HepG2 (cell line): ENCODE measurements at regions not wholly inside any gene's neighbourhood (a gene's known extent, or its start where the extent isn't known, plus 50 kb on each side); places are given as distances from the start of the nearest gene placed in this dataset.

Experiments
- ATAC-seq: fragments of 200-7000 bp; cut with Tn5 transposase; 3 replicates; pipeline ENCODE4 v1.9.1; 2020; ENCODE audit warnings: mild to moderate bottlenecking, moderate library complexity
- BruUV-seq: library from RNA; stranded (reverse); fragments of 400-500 nt; replicated peaks from 2 replicates; lab custom pipeline; 2021; lab: Mats Ljungman, UMichigan
- CTCF ChIA-PET: fragments of 300-600 bp; formaldehyde crosslinking; extraction: SDS; loops from one replicate; lab custom pipeline; 2021; ENCODE audit warnings: low total read pairs, inconsistent platforms, low intra/inter-chr PET ratio; lab: Yijun Ruan, JAX
- POLR2A ChIA-PET: fragments of 350-600 bp; sonication (Branson Sonifier 250); formaldehyde crosslinking; loops from one replicate; lab custom pipeline; 2020; ENCODE audit warnings: antibody characterized with exemption, inconsistent platforms; lab: Yijun Ruan, JAX
- DNase-seq: peaks from one replicate; pipeline ENCODE4 v3.0.0-alpha.2; 2015; ENCODE audit warnings: low spot score
- FAIRE-seq: peaks from 3 replicates; lab custom pipeline; 2011; peaks lifted over from hg19 to GRCh38; lab: Jason Lieb, UNC
- H2AFZ ChIP-seq: one replicate; pipeline ENCODE4 v1.6.1; 2011; ENCODE audit warnings: low read length, inconsistent platforms
- H3K27ac ChIP-seq: fragments of 300-600 bp; 3 replicates; pipeline ENCODE4 v1.8.0; 2011; ENCODE audit warnings: mixed run types, mild to moderate bottlenecking, mixed read lengths, low read length, inconsistent platforms; ENCODE audit not compliant: insufficient read depth; ENCODE audit errors: extremely low read length
- H3K27me3 ChIP-seq, 2 experiments: fragments of 200-600 bp in 1 of 2; 2 replicates in 1 of 2; 3 replicates in 1 of 2; pipeline versions ENCODE4 v1.6.0 to v1.8.0; 2011; ENCODE audit warnings: low read length in 2 of 2, mild to moderate bottlenecking in 2 of 2, moderate library complexity in 2 of 2, inconsistent platforms in 1 of 2; ENCODE audit not compliant: insufficient read depth in 2 of 2, control insufficient read depth in 1 of 2
- H3K36me3 ChIP-seq, 2 experiments: fragments of 200-600 bp in 1 of 2; replicated peaks in 1 of 2; 2 replicates in 1 of 2; 3 replicates in 1 of 2; pipeline versions ENCODE4 v1.5.1 to v1.8.0; 2011; ENCODE audit warnings: low read length in 2 of 2, inconsistent platforms in 1 of 2; ENCODE audit not compliant: insufficient read depth in 2 of 2, control insufficient read depth in 1 of 2
- H3K4me1 ChIP-seq: 2 replicates; pipeline ENCODE4 v1.5.1; 2012; ENCODE audit warnings: low read length, inconsistent platforms; ENCODE audit not compliant: insufficient read depth
- H3K4me2 ChIP-seq: 2 replicates; pipeline ENCODE4 v1.6.0; 2011; ENCODE audit warnings: low read depth, low read length, inconsistent platforms
- H3K4me3 ChIP-seq, 3 experiments: fragments of 200-600 bp in 1 of 3; sonication (generic), shearing (Covaris generic) in 1 of 3; replicated peaks in 1 of 3; 2 replicates each; pipeline ENCODE4 v1.5.1; 2011 to 2016; ENCODE audit warnings: low read length in 3 of 3, inconsistent platforms in 2 of 3, low read depth in 2 of 3, mild to moderate bottlenecking in 2 of 3, control low read depth in 1 of 3, mixed read lengths in 1 of 3; ENCODE audit not compliant: insufficient read depth in 1 of 3
- H3K79me2 ChIP-seq: one replicate; pipeline ENCODE4 v1.6.1; 2011; ENCODE audit warnings: low read length, inconsistent platforms; ENCODE audit not compliant: insufficient read depth
- H3K9ac ChIP-seq: 2 replicates; pipeline ENCODE4 v1.6.0; 2011; ENCODE audit warnings: mild to moderate bottlenecking, low read depth, low read length, inconsistent platforms; ENCODE audit not compliant: insufficient read depth
- H3K9me3 ChIP-seq: 2 replicates; pipeline ENCODE4 v1.5.1; 2012; ENCODE audit warnings: mild to moderate bottlenecking, low read length
- H4K20me1 ChIP-seq: 2 replicates; pipeline ENCODE4 v1.6.0; 2011; ENCODE audit warnings: inconsistent platforms, mild to moderate bottlenecking, low read length, moderate library complexity; ENCODE audit not compliant: insufficient read depth
- ARNT2 ChIP-seq: sonication (generic); formaldehyde crosslinking; IDR thresholded peaks from 2 replicates; pipeline ENCODE4 v1.8.0; 2022; ENCODE audit warnings: mild to moderate bottlenecking, low read depth, missing genetic modification reagents, moderate library complexity
- FOXA3 ChIP-seq: IDR thresholded peaks from 2 replicates; pipeline ENCODE4 v1.6.1; 2016; ENCODE audit warnings: missing genetic modification reagents, missing compliant biosample characterization
- GTF3A ChIP-seq: sonication (generic); formaldehyde crosslinking; conservative IDR thresholded peaks from 2 replicates; pipeline ENCODE4 v1.4.0; 2020; ENCODE audit warnings: mild to moderate bottlenecking, missing genetic modification reagents
- MEIS2 ChIP-seq: sonication (generic); formaldehyde crosslinking; IDR thresholded peaks from 2 replicates; pipeline ENCODE4 v1.9.0; 2021; ENCODE audit warnings: mild to moderate bottlenecking, missing genetic modification reagents
- NFRKB ChIP-seq: fragments of 450-650 bp; IDR thresholded peaks from 2 replicates; pipeline ENCODE4 v1.6.1; 2017
- NFYC ChIP-seq: IDR thresholded peaks from 2 replicates; pipeline ENCODE4 v1.6.1; 2016; ENCODE audit warnings: missing genetic modification reagents, missing compliant biosample characterization
- REXO4 ChIP-seq: sonication (generic); formaldehyde crosslinking; IDR thresholded peaks from 2 replicates; pipeline ENCODE4 v1.8.0; 2022; ENCODE audit warnings: missing genetic modification reagents, mild to moderate bottlenecking, borderline replicate concordance
- SOX5 ChIP-seq: IDR thresholded peaks from 2 replicates; pipeline ENCODE4 v1.6.1; 2016; ENCODE audit warnings: borderline replicate concordance
- ZNF263 ChIP-seq: sonication (generic); formaldehyde crosslinking; IDR thresholded peaks from 2 replicates; pipeline ENCODE4 v1.4.0; 2020; ENCODE audit warnings: missing genetic modification reagents
- ZNF777 ChIP-seq: sonication (generic); formaldehyde crosslinking; IDR thresholded peaks from 2 replicates; pipeline ENCODE4 v1.4.0; 2020; ENCODE audit warnings: missing genetic modification reagents
- WGBS: methylation state at CpG from one replicate; pipeline ENCODE4 v1.1.6; 2017; ENCODE audit warnings: low lambda C conversion rate; 5-methylcytosine and 5-hydroxymethylcytosine counted together
- in situ Hi-C: cut with HindIII; loops from 2 replicates; pipeline ENCODE4 v1.10.0; 2017; ENCODE audit warnings: low pct_unique_long_range_greater_than_20kb; ENCODE audit not compliant: extremely low pct_ligation_motif_present
- intact Hi-C: fragments of 100-400 bp; cut with micrococcal nuclease; formaldehyde crosslinking; loops from one replicate; pipeline ENCODE4 v1.10.0; 2022; ENCODE audit not compliant: unreplicated experiment
- TF ChIP-seq, protein P1 (sequence below): sonication (generic); formaldehyde crosslinking; IDR thresholded peaks from 2 replicates; pipeline ENCODE4 v1.8.0; 2022; ENCODE audit warnings: missing genetic modification reagents, mild to moderate bottlenecking, inconsistent platforms, borderline replicate concordance
- TF ChIP-seq, protein P2 (sequence below): sonication (generic); formaldehyde crosslinking; IDR thresholded peaks from 2 replicates; pipeline ENCODE4 v1.5.1; 2020; ENCODE audit warnings: mild to moderate bottlenecking, missing genetic modification reagents, moderate library complexity
- TF ChIP-seq, protein P3 (sequence below): sonication (generic); formaldehyde crosslinking; IDR thresholded peaks from 2 replicates; pipeline ENCODE4 v1.4.0; 2020; ENCODE audit warnings: mild to moderate bottlenecking, missing genetic modification reagents
- TF ChIP-seq, protein P4 (sequence below): sonication (generic); formaldehyde crosslinking; conservative IDR thresholded peaks from 2 replicates; pipeline ENCODE4 v1.4.0; 2020; ENCODE audit warnings: missing genetic modification reagents
- TF ChIP-seq, protein P5 (sequence below): sonication (generic); formaldehyde crosslinking; IDR thresholded peaks from 2 replicates; pipeline ENCODE4 v1.5.0; 2020; ENCODE audit warnings: missing genetic modification reagents

DNA sequence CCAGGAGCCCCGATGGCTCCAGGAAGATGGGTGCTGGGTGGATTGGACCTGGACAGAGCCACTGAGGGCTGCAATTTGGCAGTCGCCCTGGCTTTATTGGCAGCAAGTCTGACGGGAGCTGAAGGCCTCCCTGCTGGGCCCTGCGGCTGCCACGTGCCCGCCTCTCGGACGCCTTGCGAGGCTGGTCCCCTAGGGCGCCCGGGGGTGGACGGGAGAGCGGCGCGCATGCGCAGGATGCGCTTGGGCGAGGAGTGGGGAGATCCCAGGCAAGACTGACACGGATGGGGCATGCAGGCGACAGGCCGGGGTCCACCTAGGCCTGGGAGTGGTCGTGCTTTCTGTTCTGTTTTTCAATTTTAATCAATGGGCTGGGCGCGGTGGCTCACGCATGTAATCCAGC lies 150.0 kb downstream of the ADAMTS15 start (continued):
- TF ChIP-seq, protein P1, sequence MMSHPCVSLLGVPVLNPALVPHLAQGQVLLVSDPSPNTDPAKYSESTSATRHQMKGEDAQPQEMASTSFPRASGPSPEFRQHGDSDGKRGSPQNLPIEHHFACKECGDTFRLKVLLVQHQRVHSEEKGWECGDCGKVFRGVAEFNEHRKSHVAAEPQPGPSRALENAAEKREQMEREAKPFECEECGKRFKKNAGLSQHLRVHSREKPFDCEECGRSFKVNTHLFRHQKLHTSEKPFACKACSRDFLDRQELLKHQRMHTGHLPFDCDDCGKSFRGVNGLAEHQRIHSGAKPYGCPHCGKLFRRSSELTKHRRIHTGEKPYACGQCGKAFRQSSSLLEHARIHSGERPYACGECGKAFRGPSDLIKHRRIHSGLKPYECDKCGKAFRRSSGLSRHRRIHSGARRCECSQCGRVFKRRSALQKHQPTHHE (CRISPR knock-in tag): no peak
- TF ChIP-seq, all 625 proteins: peak for 0

DNA sequence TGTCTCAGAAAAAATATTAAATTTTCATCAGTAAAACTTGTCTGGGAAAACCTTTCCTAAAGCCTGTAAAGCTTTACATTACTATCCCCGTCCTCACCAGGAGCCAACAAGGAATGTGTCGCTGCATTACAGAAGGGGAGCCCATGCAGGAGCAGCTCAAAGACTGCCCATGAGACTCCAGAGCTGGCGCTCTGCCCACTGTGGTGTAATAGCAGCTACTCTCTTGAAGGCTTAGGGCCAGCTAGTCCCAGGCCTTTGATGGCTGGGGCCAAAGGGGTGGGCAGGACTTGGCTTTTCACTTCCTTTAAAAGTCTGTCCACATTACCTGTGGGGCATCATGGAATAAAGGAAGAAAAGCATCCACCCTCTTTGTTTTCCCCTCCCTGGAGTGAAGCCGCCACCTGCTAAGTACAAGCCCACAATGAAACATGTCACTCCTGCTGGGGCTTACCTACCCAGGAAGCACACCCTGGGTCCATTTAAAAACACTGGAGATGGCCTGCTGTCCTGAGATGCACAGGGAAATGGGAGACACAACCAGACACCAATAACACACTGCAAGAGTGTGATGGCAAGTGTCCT lies 150.7 kb downstream of the ADAMTS15 start:
- no peak for ATAC-seq
- in situ Hi-C loops: no loop called here
- no peak for TF ChIP-seq ZNF263 (CRISPR knock-in tag)
- TF ChIP-seq MEIS2 (CRISPR knock-in tag): no peak
- TF ChIP-seq NFRKB: no peak
- no peak for TF ChIP-seq NFYC (CRISPR knock-in tag)
- TF ChIP-seq, protein P2, sequence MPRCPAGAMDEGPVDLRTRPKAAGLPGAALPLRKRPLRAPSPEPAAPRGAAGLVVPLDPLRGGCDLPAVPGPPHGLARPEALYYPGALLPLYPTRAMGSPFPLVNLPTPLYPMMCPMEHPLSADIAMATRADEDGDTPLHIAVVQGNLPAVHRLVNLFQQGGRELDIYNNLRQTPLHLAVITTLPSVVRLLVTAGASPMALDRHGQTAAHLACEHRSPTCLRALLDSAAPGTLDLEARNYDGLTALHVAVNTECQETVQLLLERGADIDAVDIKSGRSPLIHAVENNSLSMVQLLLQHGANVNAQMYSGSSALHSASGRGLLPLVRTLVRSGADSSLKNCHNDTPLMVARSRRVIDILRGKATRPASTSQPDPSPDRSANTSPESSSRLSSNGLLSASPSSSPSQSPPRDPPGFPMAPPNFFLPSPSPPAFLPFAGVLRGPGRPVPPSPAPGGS: no peak
- no peak for TF ChIP-seq FOXA3 (CRISPR knock-in tag)
- no peak for TF ChIP-seq GTF3A (CRISPR knock-in tag)
- TF ChIP-seq ZNF777 (CRISPR knock-in tag): no peak
- TF ChIP-seq, protein P3, sequence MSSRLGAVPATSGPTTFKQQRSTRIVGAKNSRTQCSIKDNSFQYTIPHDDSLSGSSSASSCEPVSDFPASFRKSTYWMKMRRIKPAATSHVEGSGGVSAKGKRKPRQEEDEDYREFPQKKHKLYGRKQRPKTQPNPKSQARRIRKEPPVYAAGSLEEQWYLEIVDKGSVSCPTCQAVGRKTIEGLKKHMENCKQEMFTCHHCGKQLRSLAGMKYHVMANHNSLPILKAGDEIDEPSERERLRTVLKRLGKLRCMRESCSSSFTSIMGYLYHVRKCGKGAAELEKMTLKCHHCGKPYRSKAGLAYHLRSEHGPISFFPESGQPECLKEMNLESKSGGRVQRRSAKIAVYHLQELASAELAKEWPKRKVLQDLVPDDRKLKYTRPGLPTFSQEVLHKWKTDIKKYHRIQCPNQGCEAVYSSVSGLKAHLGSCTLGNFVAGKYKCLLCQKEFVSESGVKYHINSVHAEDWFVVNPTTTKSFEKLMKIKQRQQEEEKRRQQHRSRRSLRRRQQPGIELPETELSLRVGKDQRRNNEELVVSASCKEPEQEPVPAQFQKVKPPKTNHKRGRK (CRISPR knock-in tag): no peak
- no peak for TF ChIP-seq REXO4 (CRISPR knock-in tag)
- TF ChIP-seq, protein P4, sequence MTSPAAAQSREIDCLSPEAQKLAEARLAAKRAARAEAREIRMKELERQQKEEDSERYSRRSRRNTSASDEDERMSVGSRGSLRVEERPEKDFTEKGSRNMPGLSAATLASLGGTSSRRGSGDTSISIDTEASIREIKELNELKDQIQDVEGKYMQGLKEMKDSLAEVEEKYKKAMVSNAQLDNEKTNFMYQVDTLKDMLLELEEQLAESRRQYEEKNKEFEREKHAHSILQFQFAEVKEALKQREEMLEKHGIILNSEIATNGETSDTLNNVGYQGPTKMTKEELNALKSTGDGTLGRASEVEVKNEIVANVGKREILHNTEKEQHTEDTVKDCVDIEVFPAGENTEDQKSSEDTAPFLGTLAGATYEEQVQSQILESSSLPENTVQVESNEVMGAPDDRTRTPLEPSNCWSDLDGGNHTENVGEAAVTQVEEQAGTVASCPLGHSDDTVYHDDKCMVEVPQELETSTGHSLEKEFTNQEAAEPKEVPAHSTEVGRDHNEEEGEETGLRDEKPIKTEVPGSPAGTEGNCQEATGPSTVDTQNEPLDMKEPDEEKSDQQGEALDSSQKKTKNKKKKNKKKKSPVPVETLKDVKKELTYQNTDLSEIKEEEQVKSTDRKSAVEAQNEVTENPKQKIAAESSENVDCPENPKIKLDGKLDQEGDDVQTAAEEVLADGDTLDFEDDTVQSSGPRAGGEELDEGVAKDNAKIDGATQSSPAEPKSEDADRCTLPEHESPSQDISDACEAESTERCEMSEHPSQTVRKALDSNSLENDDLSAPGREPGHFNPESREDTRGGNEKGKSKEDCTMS (CRISPR knock-in tag): no peak
- TF ChIP-seq SOX5 (CRISPR knock-in tag): no peak
- TF ChIP-seq, protein P5, sequence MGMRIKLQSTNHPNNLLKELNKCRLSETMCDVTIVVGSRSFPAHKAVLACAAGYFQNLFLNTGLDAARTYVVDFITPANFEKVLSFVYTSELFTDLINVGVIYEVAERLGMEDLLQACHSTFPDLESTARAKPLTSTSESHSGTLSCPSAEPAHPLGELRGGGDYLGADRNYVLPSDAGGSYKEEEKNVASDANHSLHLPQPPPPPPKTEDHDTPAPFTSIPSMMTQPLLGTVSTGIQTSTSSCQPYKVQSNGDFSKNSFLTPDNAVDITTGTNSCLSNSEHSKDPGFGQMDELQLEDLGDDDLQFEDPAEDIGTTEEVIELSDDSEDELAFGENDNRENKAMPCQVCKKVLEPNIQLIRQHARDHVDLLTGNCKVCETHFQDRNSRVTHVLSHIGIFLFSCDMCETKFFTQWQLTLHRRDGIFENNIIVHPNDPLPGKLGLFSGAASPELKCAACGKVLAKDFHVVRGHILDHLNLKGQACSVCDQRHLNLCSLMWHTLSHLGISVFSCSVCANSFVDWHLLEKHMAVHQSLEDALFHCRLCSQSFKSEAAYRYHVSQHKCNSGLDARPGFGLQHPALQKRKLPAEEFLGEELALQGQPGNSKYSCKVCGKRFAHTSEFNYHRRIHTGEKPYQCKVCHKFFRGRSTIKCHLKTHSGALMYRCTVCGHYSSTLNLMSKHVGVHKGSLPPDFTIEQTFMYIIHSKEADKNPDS: no peak
- no peak for TF ChIP-seq ARNT2 (CRISPR knock-in tag)

More for the DNA sequence above, 150.7 kb downstream of the ADAMTS15 start:
- Histone ChIP-seq H3K4me2 (no peak overlapping the region), H3K36me3 (no peaks in the 10 kb centered on the region), H3K27ac (no peak overlapping the region), H3K4me1 (no peaks in the 10 kb centered on the region), H3K9me3 (no peaks in the 10 kb centered on the region), H3K9ac (no peak overlapping the region), H2AFZ (no peak overlapping the region), H3K4me3 (no peak overlapping the region), H3K79me2 (no peaks in the 10 kb centered on the region), H4K20me1 (no peaks in the 10 kb centered on the region), H3K27me3 (peaks cover 0 to 11% of the 10 kb centered on the region in 2 experiments; a peak in 1 of 5 replicates)
- CTCF ChIA-PET: no interaction called here
- FAIRE-seq: no peak
- 52% methylated on average over 3 of the region's 4 CpGs for WGBS
- DNase-seq: no peak
- no TSS peak for BruUV-seq
- POLR2A ChIA-PET: no interaction called here
- intact Hi-C loops: no loop called here
